ENCODE measurements at regions not wholly inside any gene's neighbourhood (a gene's known extent, or its start where the extent isn't known, plus 50 kb on each side); places are given as distances from the start of the nearest gene placed in this dataset.

DNA sequence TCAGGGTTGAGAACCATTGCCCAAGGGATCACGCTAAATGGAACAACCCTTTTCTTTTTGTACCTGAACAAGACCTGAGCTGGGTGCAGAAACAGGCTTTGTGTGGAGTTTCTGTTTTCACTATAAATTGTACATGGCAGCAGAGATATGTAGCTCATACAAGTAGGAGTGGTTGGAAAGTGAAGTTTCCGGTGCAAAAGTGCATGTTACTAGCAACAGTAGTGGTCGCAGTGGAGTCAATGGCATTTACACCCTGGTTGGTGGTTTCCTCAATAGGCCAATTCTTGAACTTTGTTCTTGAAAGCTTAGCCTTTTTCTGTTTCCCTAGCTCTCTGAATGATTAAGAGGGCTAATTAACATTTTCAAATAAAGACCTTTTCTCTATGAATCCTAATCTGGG, 170.7 kb downstream of the NEBL start:
- DNase-seq (ENCODE audit: low read depth): no peak
- H3K4me3 ChIP-seq (ENCODE audit: low read depth, low read length): no peak overlapping the region
- no peaks in the 10 kb centered on the region for H3K36me3 ChIP-seq (ENCODE audit: control insufficient read depth, insufficient read depth, low read length)
- no peak for TF ChIP-seq CTCF (IDR thresholded peaks at IDR 0.05; ENCODE audit: insufficient read depth, low read length, poor library complexity, severe bottlenecking)
- H3K27me3 ChIP-seq (ENCODE audit: control insufficient read depth, insufficient read depth, low read length): no peaks in the 10 kb centered on the region

DNA sequence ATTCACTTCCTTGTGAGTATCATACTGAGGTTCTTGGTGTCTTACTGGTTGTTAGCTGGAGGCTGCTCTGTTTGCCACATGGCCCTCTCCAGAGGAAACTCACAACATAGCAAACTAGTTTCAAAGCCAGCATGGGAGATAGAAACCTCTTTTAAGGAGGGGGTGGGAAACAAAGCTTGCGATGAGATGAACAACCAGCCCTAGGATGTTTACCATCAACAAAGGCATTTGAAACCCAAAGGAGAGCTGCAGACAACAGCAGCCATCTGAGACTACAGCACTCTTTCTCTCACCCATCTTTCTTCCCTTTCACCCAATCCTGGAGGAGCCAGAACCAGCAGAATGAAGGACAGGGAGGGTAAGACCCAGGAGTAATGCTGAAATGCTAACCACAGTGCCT, 182.1 kb downstream of the NEBL start:
- no peaks in the 10 kb centered on the region for H3K36me3 ChIP-seq (ENCODE audit: control insufficient read depth, insufficient read depth, low read length)
- TF ChIP-seq CTCF (IDR thresholded peaks at IDR 0.05; ENCODE audit: insufficient read depth, low read length, poor library complexity, severe bottlenecking): no peak
- DNase-seq (ENCODE audit: low read depth): no peak
- H3K4me3 ChIP-seq (ENCODE audit: low read depth, low read length): no peak overlapping the region
- no peaks in the 10 kb centered on the region for H3K27me3 ChIP-seq (ENCODE audit: control insufficient read depth, insufficient read depth, low read length)

DNA sequence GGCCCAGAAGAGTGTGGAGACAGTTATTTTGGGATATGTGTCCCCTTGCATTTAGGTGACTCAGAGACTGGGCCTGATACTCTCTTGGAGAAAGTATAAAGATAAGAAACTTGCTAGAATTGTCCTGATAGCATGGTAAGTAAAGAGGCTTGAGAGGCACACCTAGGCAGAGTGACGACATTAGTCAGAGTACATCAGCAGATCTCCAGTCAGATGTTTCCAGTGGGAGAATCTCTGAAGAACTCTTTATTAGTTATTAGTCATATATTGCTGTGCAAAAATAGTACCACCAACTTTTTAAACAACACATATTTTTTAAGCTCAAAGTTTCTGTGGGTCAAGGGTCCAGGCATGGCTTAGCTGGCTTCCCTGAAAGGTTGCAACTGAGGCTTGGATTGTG, 182.6 kb downstream of the NEBL start:
- no peaks in the 10 kb centered on the region for H3K36me3 ChIP-seq (ENCODE audit: control insufficient read depth, insufficient read depth, low read length)
- H3K4me3 ChIP-seq (ENCODE audit: low read depth, low read length): no peak overlapping the region
- no peak for TF ChIP-seq CTCF (IDR thresholded peaks at IDR 0.05; ENCODE audit: insufficient read depth, low read length, poor library complexity, severe bottlenecking)
- no peak for DNase-seq (ENCODE audit: low read depth)
- no peaks in the 10 kb centered on the region for H3K27me3 ChIP-seq (ENCODE audit: control insufficient read depth, insufficient read depth, low read length)

DNA sequence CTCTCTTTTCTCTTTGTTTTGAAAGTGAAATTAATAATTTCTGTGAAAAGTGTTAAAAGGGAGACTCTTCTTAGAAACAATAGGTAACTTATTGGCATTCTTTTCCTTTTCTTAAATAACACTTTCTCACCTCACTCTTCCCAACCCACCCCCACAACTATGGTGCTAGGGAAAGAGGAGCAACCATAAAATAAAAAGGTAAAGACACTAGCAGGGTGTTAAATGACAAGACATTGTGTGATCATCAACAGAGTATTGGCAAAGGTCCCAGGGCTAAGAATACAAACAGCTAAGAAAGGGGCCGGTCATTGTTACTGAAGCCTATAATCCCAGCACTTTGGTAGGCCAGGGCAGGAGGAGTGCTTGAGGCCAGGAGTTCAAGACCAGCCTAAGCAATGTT, 183.7 kb downstream of the NEBL start:
- H3K4me3 ChIP-seq (ENCODE audit: low read depth, low read length): no peak overlapping the region
- H3K27me3 ChIP-seq (ENCODE audit: control insufficient read depth, insufficient read depth, low read length): no peaks in the 10 kb centered on the region
- no peak for TF ChIP-seq CTCF (IDR thresholded peaks at IDR 0.05; ENCODE audit: insufficient read depth, low read length, poor library complexity, severe bottlenecking)
- DNase-seq (ENCODE audit: low read depth): no peak
- H3K36me3 ChIP-seq (ENCODE audit: control insufficient read depth, insufficient read depth, low read length): no peaks in the 10 kb centered on the region

- Histone ChIP-seq H3K36me3 (ENCODE audit: control insufficient read depth, insufficient read depth, low read length) (no peaks in the 10 kb centered on the region), H3K27me3 (ENCODE audit: control insufficient read depth, insufficient read depth, low read length) (no peaks in the 10 kb centered on the region), H3K4me3 (ENCODE audit: low read depth, low read length) (no peak overlapping the region)
- TF ChIP-seq CTCF (IDR thresholded peaks at IDR 0.05; ENCODE audit: insufficient read depth, low read length, poor library complexity, severe bottlenecking): no peak
- no peak for DNase-seq (ENCODE audit: low read depth)
These were observed 184.3 kb downstream of the NEBL start for GRCh38 chr10:20712774-20713173.

GRCh38 chr10:20709708-20710107, 187.4 kb downstream of the NEBL start:
- Histone ChIP-seq H3K36me3 (ENCODE audit: control insufficient read depth, insufficient read depth, low read length) (no peaks in the 10 kb centered on the region), H3K27me3 (ENCODE audit: control insufficient read depth, insufficient read depth, low read length) (no peaks in the 10 kb centered on the region), H3K4me3 (ENCODE audit: low read depth, low read length) (no peak overlapping the region)
- no peak for TF ChIP-seq CTCF (IDR thresholded peaks at IDR 0.05; ENCODE audit: insufficient read depth, low read length, poor library complexity, severe bottlenecking)
- no peak for DNase-seq (ENCODE audit: low read depth)
